GM19397 (cell line): ENCODE measurements at regions not wholly inside any gene's neighbourhood (a gene's known extent, or its start where the extent isn't known, plus 50 kb on each side); places are given as distances from the start of the nearest gene placed in this dataset.
"Not testable (repeated sequence)": the region's sequence is repeated elsewhere in the genome, so short reads cannot be mapped to it uniquely, and the experiment has no call there.

ENCODE experiments used
- ATAC-seq: cut with Tn5 transposase; IDR thresholded peaks from one replicate; pipeline ENCODE4 v1.9.1; 2021; ENCODE audit warnings: mild to moderate bottlenecking, moderate library complexity; ENCODE audit not compliant: unreplicated experiment

DNA sequence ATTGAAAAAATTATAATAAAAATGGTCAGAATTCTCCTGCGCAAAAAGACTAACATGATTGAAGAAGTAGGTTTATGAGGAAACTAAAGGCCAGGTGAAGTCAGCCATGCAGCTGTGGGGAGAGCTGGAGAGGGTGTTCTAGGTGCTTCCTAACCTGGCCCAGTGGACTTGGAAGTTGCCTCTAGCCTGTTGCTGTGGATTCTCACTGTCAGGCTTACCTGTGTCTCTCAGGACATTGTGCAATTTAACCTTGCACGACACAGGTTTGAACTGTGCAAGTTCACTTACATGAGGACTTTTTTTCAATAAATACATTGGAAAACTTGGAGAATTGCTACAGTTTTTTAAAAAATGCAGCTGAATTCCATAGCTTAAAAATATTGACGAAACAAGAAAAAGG is 266.4 kb downstream of the CXCL12 start:
- ATAC-seq: no peak

DNA sequence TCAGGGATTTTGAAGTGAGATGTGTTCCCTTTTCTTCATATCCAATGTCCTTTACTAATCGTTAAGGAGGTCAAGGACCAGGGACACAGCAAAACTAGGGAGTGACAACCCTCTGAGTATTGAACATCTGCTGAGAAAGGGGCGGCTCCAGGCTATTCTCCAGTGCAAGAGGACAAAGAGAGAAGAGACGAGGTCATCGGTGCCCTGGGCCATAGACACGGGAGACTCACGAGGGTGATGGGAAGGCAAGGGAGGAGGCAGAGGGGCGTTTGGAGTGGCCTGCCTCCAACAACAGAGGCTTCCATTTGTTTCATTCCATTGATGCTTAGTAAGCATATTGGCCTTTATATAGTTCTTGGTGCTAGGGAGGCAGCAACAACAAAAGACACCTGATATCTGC is 268.4 kb downstream of the CXCL12 start:
- no peak for ATAC-seq

DNA sequence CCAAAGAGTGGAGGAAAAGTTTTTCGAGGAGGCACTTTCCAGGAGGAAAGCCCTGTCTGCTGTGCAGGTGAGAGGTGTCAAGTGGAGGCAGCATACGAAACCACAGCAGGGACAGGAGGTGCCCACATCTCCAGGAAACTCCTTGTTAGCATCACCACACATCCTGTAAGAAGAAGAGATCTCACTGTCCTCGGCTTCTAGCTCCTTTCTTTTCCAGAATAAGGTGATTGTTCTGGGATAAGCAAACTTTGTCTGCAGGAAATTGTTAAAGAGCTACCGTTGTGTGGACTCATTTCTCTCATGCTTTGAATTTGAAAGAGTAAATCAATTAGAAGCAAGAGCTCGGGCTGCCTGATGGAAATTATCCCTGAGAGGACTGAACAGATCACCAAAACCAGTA is 269.4 kb downstream of the CXCL12 start:
- no peak for ATAC-seq

DNA sequence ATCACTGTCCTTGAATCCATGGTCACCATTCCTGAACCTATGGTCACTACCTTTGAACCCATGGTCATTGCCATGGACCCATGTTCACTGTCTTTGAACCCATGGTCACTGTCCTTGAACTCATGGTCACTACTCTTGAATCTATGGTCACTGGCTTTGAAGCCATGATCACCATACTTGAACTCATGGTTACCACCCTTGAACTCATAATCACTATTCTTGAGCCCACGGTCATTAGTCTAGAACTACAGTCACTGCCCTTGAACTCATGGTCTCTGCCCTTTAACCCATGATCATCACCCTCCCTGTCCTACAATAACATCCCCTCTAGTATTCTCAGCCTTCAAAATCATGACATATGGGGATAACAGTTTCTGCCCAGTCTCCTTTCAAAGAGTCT is 270.5 kb downstream of the CXCL12 start:
- no peak for ATAC-seq

DNA sequence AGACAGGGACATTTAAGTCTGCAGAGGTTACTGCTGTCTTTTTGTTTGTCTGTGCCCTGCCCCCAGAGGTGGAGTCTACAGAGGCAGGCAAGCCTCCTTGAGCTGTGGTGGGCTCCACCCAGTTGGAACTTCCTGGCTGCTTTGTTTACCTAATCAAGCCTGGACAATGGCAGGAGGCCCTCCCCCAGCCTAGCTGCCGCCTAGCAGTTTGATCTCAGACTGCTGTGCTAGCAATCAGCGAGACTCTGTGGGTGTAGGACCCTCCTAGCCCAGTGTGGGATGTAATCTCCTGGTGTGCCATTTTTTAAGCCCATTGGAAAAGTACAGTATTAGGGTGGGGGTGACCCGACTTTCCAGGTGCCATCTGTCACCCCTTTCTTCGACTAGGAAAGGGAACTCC is 272.6 kb downstream of the CXCL12 start:
- not testable (repeated sequence) for ATAC-seq

DNA sequence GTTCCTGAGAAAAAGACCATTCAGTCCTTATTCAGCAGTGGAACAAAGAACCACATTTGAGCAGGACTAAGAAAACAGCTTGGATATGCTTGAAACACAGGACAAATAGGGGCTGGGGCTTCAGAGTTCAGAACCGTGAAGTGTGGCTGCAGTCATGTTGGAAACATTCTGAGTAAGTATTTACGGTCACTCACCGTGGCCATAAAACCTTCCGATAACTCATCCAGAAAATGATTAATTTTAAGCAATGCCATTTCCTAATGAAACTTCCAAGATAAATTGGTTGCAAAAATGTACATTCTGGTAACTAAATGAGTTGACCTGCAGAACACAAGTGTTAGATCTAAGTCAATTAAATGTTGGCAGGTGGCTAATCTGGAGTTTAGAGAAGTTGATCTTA is 279.2 kb downstream of the CXCL12 start:
- ATAC-seq: no peak

DNA sequence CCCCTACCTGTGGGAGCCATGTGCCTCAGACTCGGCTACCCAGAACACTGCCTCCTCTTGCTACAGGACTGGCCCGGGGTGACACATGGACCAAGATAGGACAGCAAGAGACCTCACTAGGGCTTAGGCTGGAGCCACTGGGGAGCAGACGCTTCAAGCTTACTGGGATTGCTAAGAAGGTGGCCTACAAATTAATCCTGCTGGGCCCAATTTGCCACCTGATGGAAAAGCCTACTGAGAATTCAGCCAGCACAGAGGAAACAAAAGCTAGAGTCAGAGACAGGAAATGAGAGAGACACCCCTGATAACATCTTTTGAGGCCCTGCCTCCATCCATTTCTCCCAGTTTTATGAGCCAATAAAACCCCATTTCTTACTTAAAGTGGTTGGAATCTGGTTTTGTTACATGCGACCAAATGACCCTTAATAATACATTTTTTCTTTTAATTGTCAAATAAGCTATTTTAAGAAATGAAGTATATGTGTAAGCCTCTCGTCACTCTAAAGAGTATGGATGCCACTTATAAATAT is 282.1 kb downstream of the CXCL12 start:
- ATAC-seq: no peak

DNA sequence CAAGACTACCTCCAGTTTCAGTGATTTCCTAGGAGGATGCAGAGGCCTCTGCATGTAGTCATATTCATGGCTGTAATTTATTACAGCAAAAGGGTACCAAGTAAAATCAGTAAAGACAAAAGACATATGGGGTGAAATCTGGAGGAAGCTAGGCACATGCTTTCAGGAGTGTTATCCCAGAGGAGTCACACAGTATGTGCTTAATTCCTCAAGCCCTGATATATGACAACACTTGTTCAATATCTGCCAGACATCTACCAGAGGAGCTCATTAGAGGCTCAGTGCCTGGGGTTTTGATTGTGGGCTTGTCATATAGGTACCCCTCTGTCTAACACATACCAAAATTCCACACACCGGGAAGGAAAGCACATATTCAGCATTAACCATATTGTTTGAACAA is 283.8 kb downstream of the CXCL12 start:
- ATAC-seq: no peak

DNA sequence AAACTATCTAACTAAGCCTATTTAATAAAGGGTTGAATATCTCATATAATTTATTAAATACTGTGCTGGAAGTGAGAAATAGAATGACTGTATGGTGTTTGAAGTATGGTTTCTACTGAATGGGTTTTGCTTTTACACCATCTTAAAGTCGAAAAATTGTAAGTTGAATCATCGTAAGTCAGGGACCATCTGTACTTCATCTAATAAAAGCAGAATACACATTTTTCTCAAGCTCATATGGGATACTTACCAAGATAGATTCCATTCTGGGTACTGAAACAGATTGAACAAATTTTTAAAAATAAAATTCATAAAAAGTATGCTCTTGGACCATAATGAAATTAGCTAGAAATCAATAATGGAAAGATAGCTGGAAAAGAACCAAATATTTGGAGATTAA is 285.4 kb downstream of the CXCL12 start:
- ATAC-seq: no peak

DNA sequence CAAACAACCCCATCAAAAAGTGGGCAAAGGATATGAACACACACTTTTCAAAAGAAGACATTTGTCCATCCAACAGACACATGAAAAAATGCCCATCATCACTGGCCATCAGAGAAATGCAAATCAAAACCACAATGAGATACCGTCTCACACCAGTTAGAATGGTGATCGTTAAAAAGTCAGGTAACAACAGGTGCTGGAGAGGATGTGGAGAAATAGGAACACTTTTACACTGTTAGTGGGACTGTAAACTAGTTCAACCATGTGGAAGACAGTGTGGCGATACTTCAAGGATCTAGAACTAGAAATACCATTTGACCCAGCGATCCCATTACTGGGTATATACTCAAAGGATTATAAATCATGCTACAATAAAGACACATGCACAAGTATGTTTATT is 288.7 kb downstream of the CXCL12 start:
- ATAC-seq: not testable (repeated sequence)

DNA sequence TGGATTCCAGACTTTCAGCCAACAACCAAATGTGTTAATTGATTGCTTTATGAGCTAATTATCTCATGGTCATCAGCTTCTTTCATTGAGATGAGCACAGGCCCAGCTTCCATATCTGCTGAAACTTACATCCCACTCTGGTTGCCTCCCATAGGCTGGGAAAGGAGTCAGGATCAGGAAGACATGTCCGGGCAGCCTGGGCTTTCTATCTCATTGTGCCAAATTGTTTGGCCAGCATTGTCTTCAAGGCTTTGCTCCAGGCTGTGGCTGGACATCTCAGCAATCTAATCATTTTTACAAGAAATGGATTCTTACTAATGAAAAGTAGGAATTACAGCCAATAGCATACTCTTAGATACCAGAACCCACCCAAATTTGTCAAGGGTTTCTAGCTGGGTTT is 295.2 kb downstream of the CXCL12 start:
- ATAC-seq: no peak

DNA sequence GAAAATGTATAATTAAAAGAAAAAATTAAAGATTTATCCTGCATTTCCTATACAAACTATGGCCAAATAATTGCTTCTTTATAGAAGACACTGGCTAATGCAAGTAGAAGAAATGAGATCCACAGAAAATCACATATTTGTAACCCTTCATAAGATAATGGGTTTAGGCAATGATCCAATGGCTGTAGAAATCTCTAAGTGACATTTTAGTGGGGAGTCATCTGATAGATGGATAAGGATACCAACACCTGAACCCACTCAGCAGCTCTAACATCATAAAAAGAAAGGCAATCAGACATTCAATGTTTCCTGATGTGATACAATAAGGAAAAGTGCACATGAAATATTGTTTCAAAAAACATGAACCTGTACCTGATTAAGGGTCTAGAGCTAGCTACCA is 297.5 kb downstream of the CXCL12 start:
- no peak for ATAC-seq

DNA sequence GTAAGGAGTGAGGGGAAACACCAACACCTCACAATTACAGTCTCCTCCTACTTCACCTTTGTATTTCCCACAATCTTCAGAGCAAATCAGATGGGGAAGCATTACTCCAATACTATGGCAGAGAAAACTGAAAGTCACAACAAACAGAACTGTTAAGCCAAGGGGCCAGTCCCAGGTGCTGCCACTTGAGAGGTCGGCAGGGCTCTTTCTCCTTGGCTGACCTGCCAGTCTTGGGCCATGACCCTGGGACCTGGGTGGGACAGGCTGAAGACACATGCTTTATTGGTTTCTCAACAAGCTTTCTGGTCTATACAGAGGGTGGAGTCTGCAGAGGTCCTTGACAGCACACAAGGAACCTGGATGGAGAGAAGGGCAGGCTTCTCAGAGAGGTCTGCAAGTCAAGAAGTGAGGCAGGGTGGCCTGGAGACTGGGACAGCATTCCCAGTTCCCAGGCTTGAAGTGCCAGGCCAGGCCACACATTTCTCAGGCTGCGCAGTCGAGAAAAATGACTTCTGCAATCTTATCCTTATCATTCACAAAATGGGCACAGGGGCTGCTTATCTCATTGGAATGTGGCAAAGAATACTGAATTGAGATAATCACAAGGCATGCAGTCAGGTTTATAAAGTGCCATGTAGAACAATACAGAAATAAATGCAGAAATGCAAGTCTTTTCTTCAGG is 301.0 kb downstream of the CXCL12 start:
- no peak for ATAC-seq

DNA sequence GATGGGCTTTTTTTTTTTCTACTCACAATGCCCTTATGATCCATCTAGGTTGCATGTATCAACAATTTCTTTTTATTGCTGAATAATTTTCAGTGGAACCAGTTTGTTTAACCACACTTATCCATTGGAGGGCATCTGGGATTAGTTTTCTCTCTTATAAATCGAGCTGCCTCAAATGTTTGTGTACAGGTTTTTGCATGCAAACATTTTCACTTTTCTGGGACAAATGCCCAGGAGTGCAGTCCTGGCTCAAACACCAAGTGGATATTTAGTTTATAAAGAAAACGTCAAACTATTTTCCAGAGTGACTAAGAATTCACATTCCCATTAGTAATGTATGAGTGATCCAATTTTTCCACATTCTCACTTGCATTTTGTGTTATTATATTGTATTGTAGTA is 313.4 kb downstream of the CXCL12 start:
- ATAC-seq: no peak

DNA sequence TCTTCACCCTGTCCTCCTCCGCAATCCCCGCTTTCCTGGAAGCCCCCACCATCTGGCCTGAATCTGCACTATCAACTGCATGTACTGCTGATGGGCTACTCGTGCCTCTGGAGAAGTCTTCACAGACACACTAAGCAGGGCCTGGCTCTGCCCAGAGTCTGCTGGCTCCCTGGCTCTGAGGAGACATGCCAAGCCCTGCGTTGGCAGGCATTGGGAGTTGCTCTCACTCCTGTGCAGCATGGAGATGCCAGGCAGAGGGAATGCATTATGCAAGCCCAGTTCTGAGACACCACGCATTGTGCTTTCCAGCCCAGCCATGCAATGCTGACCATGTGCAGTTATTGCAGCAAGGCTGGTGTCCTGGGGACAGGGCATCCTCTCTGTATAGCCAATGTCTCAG is 314.6 kb downstream of the CXCL12 start:
- ATAC-seq: no peak

DNA sequence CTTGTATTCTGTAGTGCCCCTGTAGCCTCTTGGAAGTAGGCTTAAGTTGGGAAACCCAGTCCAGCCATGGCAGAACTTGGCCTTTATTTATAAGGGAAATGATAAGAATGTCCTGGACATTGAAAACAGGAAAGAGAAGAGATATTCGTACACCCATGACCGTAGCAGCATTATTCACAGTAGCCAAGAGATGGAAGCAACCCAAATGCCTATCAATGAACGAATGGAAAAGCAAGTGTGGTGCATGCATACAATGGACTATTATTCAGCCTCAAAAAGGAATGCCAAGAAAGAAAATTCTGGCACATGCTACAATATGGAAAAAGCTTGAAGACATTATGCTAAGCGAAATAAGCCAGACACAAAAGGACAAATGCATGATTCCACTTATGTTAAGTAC is 315.3 kb downstream of the CXCL12 start:
- no peak for ATAC-seq

DNA sequence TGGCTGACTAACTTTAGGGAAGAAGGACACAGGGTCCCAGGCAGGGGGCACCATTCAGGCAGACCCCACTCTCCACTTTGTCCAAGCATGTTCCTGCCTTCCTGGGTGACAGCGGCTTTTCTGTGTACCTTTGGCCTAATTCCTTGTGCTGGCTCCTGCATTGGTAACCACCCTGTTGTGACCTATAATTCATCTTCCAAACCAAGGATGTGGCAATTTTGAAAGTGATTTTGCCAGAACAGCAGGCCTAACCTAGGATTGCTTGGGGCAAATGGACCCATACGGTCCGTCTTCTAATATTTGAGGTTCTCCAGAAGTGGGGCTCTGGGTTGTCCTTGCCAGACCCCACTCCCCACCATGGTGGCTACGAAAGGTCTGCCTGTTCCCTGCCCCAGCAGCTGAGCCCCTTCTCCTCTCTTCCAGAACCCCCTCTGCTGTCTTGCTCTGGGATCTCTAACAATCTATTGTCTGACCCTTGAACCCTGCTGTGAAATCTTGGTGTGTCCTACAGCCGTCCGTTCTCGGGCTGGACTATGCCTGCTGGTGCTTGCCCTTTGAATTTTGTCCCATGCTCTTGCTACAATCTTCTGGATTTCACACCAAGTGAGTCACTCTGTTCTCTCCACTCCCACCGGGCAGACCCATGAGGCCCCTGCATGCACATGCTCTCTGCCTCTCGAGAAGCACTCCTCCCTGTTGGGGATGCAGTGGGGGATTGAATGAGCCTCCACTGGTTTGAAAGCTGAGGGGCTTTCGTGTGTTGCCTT is 316.0 kb downstream of the CXCL12 start:
- ATAC-seq: no peak

DNA sequence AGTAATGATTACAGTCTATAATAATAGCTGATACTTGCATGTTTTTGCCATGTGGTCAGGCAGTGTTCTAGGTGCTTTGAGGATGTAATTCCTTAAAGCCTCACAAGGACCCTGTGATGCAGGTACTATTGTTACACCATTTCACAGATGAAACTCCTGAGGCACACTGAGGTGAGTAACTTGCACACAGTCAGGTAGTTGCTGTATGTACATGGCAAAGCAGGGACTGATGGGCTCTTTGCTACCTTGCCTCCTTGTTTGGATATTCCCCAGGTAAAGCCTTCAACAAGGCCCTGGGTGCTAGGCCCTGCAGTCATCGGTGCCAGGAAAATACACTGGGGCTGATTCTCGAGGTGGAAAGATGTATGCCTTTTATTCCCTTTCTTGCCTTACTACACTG is 317.5 kb downstream of the CXCL12 start:
- ATAC-seq: no peak

DNA sequence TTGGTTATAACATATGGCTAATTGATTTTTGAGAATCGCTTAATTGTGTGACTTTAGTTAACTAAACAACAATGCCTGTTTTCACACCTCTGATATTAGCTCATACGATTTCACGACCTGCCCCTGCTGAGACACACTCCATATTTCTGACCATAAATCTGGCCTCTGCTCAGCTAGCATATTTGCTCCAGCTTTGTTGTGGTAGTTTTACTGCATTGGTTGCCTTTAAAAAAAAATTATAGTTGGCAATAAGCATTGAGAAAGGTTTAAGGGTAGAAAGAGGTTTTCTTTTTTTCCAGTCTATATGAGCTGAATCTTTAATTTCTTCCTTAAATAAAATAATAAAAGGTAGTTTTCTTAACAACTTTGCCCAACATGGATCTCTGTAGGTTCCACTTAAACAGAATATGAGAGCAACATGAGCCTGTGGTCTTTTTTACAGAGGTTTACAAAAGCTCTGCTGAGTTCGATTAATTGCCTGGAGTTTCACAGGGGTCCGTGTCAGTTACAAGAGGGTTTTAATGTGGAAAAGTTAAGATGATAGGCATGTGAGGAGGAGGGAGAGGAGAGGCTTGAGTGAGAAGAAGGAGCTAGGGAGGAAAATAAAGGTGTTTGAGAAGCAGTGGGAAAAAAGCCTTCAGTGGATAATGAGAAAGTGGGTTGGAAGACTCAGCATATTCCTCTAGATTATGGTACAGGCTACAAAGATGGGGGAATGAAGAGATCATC is 318.2 kb downstream of the CXCL12 start:
- ATAC-seq: no peak

DNA sequence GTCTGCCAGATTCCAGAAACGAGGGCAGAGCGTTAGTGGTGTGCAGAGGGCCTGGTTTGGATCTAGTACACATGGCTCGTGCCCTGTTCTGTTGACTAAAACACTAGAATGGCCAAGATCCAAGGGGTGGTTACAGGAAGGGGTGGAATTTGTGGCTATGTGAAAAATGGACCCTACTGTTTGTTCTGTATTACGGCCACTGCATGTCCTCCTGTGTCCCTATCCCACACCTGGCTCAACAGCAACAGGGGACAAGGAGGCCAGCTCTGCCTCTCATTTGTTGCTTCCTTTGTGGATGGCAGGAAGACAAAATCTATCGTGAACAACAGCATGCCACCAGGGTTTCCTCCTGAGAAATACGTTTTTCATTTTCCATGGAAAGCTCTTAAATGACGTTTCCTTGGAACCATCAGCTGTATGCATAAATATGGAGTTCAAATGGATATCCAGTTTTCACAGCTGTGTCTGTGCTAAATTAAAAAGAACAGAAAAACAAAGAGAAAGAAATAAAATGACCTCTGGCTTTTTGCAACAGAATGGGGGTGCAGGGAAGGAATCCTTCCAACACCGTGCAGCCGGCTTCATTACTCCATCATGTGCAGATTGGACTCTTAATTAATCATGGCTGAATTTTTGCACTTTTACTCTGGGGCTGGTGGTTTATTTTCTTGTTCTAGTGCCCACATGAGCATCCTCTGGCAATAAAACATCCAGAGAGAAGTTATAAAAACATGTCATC is 318.9 kb downstream of the CXCL12 start:
- no peak for ATAC-seq
